Hypothalamus (tissue), 51 donors: ENCODE measurements at regions not wholly inside any gene's neighbourhood (a gene's known extent, or its start where the extent isn't known, plus 50 kb on each side); places are given as distances from the start of the nearest gene placed in this dataset.

Source experiments
- DNase-seq, 51 donors: peaks; one replicate each; lab custom pipeline; 2025; lab: John Stamatoyannopoulos, UW

- no peak for DNase-seq
Observed at GRCh38 chr20:60904730-60905129, 347.3 kb upstream of the CDH4 start.

DNA sequence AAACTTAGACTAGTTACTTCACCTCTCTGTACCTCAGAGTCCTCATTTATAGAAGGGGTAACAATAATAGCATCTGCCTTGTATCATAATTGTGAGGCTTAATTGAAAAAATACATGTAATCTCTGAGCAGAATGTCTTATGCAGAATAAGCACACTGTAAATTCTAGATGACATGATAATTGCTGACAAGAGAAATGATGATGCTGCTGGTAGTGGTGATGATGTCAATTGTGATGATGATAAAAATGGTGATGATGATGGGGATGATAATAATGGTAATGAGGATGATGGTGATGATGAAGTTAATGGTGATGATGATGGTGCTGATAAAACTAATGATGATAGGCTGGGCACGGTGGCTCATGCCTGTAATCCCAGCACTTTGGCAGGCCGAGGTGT, 346.1 kb upstream of the CDH4 start:
- DNase-seq: no peak

- no peak for DNase-seq
Observed at GRCh38 chr20:60906555-60906954, 345.5 kb upstream of the CDH4 start.

DNA sequence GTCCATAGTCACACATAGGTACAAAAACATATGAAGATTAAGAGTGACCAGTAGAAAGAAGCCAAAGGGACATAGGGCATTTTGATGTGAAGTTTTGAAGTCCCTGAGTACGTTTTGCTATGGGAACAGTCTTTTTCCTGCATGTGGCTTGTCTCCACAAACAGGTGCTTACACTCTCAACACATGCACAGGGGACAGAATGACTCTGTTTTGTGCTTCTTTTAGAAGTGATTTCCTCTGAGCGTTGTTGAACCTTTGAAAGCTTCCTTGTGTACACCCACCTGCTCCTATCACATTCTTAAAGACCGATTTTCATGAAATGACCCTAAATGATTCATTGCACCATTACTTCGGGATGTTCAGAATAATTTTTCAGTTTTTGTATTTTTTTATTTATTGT, 338.8 kb upstream of the CDH4 start:
- DNase-seq: no peak

GRCh38 chr20:60921022-60921622, 330.9 kb upstream of the CDH4 start:
- DNase-seq: peak in 4 of 51 donors; percentile 1 to 23 (median 10)

- DNase-seq: no peak
Observed at GRCh38 chr20:60926831-60927230, 325.2 kb upstream of the CDH4 start.

GRCh38 chr20:60928341-60928740, 323.7 kb upstream of the CDH4 start:
- DNase-seq: no peak

DNA sequence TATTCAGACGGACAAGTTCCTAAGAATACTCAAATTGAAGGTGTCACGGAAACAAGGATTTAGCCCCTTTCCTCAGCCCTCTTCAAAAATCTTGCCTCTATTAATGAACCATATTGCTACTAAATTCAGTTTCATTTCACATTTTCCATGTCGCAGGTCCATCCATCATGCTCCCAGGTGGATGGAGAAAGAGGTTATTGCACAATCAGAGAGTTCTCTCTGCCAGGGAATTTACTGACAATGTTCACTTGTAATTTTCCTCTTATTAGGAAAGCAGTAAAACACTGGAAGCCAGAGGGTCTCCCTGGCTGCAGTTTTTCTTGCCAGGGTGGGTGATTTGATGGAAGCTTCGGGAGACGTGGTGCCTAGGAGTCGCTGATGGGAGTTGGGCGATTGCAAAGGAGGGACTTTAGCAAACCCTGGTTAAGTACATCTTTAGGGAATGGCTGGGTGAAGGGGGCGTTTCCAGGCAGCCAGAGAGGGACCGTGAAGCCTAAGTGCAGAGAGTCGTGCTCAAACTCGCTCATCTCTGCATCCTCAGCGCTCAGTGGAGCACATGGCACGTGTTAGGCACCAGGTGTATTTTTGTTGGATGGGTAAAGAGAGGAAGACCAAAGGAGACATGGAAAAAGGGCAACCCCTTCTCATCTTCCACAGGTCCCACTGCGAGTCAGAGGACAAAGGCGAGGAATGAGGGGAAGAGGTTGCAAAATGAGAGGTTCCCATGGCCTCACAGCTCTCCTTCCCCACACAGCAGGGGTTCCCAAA, 321.9 kb upstream of the CDH4 start:
- DNase-seq: no peak

GRCh38 chr20:60931696-60932095, 320.4 kb upstream of the CDH4 start:
- no peak for DNase-seq

- DNase-seq: no peak
Observed at GRCh38 chr20:60934724-60935123, 317.3 kb upstream of the CDH4 start.

DNA sequence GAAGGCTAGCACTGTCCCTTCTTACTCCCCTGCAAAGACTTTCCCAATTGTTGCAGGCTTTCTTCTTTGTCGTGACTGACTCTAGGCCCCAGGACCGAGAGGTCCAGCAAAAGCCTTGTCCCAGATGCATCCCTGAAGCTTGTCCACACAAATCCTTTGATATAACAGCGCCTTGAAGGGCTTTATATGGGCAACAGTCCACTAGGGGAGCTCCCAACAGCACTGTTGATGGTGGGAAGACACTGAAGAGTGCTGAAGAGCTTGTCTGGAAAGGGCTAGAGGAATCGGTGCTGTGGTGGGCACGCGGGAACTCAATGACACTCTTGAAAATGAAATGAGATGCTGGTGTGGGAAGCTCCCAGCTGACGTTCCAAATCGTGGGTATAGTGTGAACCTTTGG, 316.1 kb upstream of the CDH4 start:
- DNase-seq: no peak

GRCh38 chr20:60937585-60937984, 314.5 kb upstream of the CDH4 start:
- DNase-seq: peak in 1 of 51 donors; percentile 33

- DNase-seq: no peak
Observed at GRCh38 chr20:60941379-60941778, 310.7 kb upstream of the CDH4 start.

DNA sequence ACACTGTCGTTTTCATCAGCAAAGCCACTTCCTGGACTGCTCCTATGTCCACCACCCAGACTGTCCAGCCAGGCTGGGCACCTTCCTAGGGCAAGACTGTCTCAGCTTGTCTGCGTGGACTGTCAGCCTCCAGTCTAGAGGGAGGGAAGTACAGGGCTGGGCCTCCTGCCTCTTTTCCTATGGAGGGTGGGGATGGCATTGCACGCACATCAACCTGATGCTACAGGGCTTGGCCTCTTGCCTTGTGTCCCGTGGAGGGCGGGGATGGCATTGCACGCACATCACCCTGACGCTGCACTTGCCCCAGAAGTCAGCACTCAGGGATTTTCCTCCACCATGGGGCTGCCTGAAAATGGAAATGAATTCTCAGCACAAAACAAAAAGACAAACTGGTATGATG, 304.2 kb upstream of the CDH4 start:
- DNase-seq: no peak

GRCh38 chr20:60948224-60948623, 303.8 kb upstream of the CDH4 start:
- no peak for DNase-seq

DNA sequence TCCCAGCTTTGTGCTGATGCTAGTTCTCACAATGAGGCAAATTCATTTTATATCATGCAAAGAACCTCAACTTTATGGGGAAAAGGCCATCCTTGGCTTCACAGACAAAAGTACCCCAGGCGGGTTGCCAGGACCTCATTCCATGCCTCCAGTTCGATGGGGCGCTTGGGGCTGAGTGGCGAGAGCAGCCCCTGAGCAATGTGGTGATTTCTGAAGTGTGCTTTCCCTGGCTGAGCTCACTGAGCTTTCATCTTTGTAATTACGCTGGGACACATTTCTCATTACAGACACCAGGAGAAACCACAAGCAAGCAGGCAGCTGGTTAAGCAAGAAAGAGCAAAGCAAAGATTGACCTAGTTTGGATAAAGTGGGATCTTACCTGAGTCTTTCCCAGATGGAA, 301.5 kb upstream of the CDH4 start:
- peak in 1 of 51 donors; percentile 4 for DNase-seq

- DNase-seq: no peak
Observed at GRCh38 chr20:60950974-60951373, 301.1 kb upstream of the CDH4 start.

DNA sequence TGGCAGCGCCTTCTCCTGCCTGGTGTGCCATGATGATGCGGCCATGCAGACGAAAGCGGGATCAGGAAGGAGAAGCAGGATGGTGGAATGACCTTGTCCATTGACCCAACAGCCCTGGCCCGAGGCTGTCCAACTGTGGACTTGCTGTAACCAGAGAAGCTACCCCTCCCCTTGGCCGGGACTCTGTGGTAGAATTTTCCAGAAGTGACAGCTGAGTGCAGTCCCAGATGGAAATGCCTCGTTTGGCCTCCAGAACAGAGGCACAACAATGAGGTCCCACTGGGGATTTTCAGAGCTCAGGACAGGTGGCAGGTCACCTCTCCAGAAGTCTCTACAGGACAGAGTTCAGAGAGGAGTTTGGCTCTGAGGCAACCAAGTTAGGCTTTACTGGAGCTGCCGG, 299.2 kb upstream of the CDH4 start:
- no peak for DNase-seq

GRCh38 chr20:60953321-60953720, 298.7 kb upstream of the CDH4 start:
- no peak for DNase-seq

- no peak for DNase-seq
Observed at GRCh38 chr20:60955706-60956105, 296.4 kb upstream of the CDH4 start.

- no peak for DNase-seq
Observed at GRCh38 chr20:60956194-60956593, 295.9 kb upstream of the CDH4 start.

DNA sequence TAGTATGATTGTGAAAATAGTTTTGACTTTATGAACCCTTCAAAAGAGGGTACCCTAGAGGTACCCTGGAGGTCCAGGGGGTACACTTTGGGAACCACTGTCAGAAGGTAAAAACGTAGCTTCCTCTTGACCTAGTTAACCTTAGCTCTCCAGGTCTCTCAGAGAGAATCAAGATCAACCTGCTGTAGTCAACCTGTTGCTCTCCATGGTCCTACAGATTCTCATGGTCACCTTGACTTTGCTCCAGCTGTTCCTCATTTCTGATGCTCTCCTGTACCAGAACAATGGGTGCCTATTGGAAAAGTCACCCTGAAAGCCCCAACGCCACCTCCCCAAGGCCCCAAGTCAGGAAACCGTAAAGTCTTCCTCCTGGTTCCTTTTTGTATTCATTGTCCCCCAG, 294.4 kb upstream of the CDH4 start:
- DNase-seq: no peak

GRCh38 chr20:60959971-60960370, 292.1 kb upstream of the CDH4 start:
- DNase-seq: no peak
